HG03039 (cell line): ENCODE measurements at regions not wholly inside any gene's neighbourhood (a gene's known extent, or its start where the extent isn't known, plus 50 kb on each side); places are given as distances from the start of the nearest gene placed in this dataset.

ENCODE experiments used
- ATAC-seq: cut with Tn5 transposase; IDR thresholded peaks from one replicate; pipeline ENCODE4 v1.9.1; 2021; ENCODE audit warnings: mild to moderate bottlenecking, moderate library complexity; ENCODE audit not compliant: unreplicated experiment

DNA sequence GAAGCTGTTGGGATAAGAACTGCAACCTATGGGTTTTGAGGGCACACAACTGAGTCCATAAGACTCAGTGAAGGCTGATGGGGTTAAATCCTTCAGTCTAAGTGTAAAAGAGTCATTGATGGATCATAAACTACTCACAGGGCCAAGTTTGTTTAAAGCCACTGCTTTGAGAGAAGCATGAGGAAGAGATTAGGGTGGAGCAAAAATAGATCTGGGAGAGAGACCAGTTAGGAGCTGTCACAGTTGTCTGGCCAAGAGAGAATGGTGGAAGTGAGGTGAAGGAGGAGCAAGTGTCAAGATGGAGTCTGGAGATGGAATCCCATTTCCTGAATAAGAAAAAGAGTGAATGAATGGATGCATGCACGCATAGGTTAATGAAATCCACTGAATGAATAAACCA lies 379.1 kb upstream of the CDH11 start:
- ATAC-seq: no peak

DNA sequence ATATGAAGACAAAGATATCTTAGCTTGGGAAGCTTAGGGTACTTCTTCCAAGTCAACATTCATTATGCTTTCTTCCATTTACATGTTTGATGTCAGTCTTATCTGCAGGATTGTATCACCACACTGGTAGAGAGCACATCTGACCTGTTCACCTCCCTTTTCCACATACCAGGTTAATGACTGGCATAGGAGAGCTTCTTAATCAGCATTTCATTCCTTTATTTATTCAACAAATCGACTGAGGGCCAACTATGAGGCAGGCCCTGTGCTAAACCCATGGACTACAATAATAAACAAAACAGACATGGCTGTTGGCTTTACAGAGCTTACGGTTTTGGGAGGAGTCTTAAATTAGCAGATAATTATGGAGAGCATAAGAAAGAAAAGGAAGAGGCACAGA lies 378.1 kb upstream of the CDH11 start:
- ATAC-seq: no peak

DNA sequence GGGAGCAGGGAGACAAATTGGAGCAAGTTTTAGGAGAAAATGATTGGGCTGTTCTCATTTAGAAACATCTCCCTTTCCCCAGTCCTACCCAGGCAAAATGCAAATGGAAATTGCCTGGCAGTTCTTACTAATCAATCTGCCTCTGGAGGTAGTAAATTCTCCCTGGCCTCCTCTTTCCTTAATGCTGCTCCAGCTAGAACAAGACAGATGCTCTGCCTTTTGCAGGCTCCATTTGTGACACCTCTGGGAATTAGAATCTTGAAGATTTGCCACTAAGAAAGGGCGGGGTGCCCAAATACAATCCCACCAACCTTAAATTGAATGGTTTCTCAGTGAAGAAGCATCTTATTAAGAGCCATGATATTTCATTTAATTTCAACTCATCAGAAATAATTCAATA lies 377.7 kb upstream of the CDH11 start:
- no peak for ATAC-seq

DNA sequence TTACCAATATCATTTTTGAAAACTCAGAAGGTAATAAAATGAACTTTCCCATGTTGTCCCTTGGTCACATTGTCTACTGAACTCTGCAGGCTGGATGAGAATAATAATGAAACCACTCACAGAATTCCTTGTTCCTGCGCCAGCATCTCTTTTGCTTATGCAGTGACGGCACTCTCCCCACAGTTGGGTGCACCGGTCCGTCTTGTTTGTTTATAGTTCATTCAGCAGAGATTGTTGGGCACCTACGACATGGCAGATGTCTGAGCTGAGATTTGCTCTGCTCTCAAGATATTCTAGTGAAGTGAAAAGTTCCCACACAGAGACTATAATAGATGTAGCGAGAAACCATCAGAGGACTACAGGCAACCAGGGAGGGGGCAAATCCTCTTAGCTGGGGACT lies 375.7 kb upstream of the CDH11 start:
- no peak for ATAC-seq

DNA sequence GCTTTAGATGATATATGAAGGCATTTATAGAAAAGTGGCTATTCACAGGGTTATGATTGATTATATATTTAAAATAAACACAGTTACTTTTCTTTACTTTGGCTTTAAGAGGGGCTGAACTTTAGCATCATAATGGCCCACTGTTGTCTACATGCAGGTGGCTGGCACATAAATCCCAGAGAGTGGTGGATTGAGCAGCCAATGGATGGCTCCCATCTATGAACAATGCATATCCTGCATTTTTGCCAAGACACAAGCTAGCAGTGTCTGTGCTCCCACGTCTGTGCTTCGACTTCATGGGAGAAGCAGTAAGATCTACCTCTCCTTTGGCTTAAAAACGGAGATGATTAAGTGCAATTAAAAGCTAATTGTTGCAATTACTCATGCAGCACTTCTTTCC lies 373.2 kb upstream of the CDH11 start:
- ATAC-seq: no peak

DNA sequence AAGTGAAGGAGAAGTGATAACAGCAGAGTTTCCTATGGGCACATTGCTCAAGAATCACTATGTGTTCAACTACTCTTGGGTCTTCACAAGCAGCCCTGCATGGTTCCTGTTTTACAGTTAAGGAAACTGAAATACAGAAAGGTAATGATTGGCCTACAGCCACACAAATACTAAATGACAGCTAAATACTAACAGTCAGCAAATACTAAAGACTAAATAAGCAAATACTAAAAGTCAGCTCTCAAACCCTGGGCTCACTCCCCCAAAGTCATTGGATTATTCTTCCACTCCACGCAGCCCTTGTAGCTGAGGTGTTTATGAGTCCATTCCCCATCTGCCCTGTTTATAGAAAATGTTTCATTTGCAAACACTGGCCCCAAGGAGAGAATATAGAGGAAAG lies 372.7 kb upstream of the CDH11 start:
- ATAC-seq: no peak

DNA sequence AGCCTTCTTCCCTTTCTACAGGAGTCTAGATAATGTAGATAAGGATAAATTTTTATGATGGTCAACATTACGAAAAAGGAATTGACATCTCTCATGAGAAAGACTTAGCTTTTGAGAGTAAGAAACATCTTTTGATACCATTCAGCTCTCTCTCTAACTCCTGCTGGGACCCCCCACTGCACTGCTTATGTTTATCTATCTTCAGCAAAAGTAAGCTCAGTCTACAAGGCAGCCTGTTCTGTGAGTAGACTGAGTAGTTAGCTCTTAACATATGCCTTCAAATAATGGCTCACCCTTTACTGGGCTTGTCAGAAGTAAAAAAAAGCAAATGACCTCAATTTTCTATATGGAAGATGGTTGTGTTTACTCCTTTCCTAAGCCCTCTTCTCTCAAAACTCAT lies 372.2 kb upstream of the CDH11 start:
- no peak for ATAC-seq

DNA sequence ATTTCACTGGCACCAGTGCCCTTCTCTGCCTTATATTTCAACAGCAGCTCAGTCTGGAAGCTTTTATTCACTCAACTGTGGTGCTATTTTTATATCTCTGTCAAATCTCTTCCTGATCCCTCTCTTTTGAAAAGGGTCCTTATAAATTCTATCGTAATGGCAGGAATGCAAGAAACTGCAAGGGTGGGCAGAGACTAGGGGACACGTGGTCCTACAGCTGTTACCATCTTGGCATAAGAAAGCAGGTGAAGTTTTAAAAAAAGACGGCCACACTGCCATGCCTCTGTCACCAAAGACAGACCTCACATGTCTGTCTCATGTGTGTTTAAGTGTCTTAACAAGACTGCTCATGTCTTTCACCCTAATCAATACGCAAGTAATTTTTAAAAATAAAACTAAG lies 368.4 kb upstream of the CDH11 start:
- no peak for ATAC-seq

DNA sequence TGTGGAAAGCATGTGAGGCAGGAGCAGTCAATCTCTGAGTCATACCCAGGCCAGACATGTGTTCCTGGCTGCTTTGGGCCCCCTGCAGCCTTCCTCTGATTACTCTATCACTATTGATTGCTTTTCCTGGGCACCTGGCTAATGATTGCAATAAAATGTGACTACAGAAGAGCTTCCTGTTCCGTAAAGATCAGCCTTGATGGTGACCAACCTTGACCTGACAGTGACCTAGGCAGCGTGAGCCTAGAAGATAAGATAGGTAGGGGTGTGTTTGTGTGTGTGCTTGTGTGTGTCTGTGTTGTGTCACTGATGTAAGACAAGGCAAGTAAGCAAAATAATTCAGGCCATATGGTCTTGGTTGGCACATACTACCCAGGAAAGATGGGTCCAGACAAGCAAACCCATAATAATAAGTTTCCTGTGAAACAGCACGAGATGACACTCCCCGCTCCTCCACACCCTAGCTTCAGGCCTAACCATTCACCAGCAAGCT lies 367.7 kb upstream of the CDH11 start:
- ATAC-seq: no peak

DNA sequence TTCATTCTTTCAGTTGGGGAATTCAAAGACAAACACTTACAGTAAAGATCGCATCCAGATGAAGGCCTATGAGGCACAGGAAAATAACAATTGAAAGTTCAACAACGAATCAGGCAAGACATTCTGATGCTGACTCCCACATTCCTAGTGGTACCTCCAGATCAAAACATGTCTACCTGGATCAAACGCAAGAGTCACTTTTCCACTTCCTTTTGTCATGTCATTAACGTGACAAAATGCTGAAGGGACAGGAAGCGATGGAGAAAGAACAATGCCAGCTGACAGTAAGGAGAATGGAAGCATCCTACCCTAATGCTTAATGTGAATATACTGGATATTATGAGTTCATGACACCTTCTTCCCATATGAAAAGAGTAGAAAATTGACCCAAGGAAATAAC lies 365.4 kb upstream of the CDH11 start:
- no peak for ATAC-seq

DNA sequence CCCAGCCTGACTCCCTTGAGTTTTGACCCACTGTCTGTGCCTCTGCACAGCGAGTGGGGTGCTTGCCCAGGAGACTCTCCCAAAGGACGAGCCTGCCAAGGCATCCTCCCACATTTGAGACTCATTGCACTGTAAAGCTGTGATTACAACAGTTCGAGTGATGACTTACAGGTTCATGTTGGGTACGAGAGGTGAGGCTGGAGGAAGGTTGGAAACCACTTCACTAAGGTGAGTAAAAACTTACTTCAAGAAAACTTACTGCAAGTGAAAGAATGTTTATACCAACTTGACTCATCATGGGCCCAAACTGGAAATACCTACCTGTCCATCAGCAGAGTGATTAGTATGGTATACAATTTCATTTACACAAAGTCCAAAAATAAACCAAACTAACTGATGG lies 360.1 kb upstream of the CDH11 start:
- ATAC-seq: no peak

DNA sequence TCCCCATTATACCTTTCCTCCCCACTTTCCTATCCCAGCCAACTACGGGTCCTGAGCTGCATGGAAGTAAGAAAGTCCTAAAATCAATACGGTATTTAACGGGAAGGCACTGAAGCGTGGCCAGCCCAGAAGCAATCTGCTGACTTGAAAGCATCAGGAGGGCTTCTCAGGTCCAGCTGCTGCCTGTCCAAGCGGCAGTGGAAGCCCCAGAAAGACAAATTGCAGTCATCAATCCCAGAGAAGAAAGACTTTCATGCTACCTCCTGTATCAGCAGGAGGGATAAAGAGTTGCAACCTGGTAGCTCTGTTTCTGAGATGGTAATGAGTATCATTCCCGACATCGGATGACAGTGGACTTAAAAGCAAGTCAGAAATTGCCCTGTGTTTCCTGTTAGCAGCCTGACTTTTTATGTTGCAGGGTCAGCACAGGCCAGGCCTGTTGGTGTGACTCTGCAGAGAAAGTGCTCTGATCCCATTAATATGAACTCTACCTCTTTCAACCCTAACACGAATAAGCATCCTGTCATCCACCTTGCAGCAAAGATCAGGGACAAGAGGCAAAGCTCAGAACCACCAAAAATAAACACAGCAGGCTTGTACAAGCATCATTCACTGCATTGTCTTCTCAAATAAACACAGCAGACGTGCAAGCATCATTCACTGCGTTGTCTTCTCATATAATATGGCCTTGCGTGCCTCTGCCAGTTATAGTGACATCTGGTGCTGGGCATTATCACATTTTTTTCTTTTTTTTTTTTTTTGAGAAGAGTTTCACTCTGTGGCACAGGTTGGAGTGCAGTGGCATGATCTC lies 358.6 kb upstream of the CDH11 start:
- no peak for ATAC-seq

DNA sequence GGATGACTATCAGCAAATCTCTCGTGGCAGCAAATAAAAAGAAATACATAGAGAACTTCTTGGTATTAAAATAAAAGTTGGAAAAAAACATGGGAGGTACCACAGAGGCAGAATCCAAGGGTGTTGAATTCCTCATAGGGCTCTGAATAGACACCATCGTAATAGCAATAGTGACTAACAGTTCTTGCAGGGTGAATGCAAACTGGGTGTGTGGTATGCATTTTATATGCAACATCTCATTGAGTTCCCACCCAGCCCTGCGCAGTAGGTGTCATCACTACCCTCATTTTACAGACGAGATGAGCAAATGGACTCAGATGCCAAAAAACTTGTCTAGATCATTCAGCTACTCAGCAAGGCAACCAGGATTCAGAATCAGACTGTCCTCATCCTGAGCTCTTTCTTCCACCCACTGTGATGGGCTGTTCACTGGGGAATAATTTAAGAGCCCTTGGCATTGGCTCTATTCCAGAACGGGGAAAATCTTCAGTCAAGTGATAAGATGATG lies 354.6 kb upstream of the CDH11 start:
- ATAC-seq: no peak

DNA sequence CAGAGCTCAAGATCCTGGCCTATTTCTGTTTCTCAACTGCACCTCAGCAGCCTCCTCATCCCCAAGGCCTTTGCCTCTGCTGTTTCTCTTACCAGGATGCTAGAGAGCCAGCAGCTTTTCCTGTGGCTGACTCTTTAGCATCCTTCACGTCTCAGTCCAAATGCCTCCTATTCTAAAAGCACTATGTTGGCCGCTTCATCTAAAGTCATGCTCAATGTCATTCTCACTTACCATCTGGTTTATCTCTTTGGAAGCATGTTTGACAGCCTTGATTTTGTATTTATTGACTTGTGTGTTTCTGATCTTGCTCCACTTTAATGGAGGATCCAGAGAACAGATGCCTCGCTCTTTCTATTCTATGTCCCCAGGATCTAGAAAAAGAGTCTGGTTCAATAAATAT lies 351.8 kb upstream of the CDH11 start:
- no peak for ATAC-seq

DNA sequence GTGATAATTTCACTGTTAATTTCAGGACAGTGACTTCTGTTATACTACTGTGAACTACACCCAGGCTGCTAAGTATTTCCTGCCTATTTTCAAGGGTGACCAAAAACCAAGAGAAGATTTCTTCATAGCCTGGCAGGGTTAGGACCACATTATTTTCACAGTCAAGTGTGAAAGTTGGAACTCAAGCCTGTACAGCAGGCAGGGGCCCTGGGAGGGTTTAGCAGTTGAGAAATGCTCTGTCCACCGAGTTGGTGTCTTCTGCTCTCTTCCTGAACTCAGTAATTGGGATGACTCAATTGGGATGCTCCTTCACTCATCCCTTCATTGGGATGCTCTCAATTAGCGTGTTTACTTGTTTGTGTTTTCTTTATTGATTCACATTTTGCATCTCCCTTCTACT lies 347.3 kb upstream of the CDH11 start:
- ATAC-seq: no peak

DNA sequence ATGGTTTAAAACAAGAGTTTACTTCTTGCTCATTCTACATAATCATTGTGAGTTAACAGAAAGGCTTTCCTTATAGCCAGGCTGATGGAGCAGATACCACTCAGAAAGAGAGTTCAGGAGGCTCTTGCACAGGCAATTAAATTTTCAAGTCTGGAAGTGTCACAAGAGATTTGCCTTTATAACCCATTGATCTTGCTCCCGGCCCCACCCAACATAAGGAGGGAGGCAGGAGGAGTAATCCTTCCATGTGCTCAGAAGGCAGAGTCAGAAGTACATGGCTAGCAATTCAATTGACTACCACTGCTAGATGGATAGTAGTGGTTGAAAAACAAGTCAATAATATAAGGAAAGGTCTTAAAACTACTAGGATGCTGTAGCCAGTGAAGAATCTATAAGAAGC lies 346.3 kb upstream of the CDH11 start:
- no peak for ATAC-seq

DNA sequence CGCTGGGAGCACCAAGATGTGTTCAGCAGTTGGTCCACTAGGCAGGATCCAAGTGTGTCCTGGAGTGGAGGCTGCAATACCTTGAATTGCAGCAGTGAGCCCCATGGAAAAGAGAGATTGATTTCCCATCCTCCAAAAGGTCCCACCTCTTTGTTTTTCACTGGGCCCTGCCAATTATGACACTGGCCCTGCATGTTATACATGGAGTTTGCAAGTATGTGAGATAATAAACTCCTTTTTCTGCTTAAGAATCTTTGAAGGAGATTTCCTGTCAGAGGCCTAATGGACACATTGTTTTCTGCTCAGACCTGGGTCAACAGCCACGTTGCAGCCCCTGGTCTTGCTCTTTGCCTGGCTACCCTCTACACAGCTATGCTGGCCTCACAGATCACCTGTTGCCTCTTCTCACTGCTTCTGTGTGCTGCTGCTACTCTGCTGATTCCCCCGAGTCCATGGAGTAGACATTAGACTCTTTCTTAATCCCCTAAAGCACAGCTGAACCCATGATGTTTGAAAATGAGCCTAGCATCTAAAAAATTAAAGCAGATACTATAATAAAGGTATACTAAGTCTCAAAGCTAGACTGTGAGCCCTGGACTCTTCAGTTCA lies 341.9 kb upstream of the CDH11 start:
- no peak for ATAC-seq

DNA sequence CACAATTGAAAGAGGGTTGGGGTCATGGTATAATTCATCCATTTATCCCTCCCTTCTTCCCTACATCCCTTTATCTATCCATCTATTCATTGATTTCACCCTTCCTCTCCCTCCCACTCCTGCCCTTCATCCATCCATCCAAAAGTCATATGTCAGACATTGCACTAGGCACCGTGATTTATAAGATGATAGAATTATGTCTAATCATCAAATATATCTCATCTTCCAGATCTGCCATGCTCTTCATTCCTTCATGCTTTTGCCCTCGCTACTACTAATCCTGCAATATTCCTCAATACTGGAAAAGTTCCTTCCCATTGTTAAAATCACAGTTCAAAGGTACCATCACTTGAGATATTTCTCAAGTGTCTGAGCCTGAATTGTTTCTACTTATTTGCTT lies 335.2 kb upstream of the CDH11 start:
- no peak for ATAC-seq

DNA sequence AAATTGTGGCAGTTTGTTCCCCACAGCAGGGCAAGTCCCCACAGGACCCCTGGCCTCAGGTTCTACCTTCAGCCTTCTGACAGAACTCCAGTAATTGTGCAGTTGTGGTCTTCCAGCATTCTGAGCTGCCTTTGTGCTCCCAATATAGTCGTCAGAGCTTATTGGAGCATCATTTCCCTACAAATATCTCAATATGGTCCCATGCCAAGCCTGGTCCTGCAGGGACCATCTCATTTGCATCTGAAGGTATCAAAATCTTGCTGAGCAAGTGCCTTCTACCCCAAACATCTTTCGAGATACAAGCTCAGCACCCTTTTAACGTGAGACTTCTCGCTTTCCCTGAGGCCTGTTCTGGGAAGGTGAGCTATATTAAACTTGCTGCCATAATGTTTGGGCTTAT lies 333.9 kb upstream of the CDH11 start:
- no peak for ATAC-seq

DNA sequence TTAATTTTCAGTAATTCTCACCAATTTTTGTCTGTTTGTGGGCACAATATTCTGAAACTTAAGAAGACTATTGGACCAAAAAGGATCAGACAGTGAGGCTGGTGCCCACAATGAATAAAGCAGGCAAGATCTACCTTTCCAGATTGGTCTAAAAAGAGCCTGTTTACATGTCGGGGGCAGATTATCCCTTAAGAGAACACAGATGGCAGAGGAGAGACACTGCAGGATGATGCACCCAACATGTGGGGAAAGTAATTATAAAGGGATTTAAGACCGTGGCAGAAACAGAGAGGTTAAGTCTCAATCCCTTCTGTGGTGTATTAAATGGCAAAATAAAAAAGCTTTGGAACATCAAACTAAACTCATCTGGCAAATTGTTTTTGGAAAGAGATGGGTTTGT lies 331.8 kb upstream of the CDH11 start:
- ATAC-seq: no peak

DNA sequence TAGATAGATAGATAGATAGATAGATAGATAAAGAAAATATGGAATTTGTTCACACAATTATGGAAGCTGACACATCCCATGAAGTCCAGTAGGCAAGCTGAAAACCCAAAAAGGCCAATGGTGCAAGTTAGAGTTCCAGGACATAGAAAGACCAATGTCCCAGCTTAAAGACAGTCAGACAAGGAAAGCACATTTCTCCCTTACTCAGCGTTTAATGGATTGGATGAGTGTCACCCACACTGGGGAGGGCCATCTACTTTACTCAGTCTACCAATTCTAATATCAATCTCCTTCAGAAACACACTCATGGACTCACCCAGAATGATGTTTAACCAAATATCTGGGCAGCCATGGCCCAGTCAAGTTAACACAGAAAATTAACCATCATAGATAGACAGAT lies 327.7 kb upstream of the CDH11 start:
- no peak for ATAC-seq

DNA sequence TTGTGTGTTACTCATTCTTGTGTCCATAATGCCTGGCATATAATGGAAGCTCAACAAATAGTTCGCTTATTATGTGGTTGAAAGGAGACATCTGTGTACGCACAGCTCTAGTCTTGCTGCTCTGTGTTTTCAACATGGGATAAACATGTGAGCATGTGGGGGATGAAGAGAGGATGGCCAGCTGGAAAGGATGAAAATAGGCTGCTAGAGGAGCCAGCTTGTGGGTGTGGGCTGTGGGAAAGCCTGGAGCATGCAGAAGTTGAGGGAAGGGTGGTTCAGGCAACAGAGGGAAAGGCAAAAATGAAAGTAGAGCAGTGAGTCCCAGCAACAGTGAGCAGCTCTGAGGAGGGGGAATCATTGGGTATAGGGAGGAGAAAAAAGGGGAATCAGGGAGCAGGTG lies 324.6 kb upstream of the CDH11 start:
- no peak for ATAC-seq
